IMR-90 (cell line): ENCODE measurements at regions not wholly inside any gene's neighbourhood (a gene's known extent, or its start where the extent isn't known, plus 50 kb on each side); places are given as distances from the start of the nearest gene placed in this dataset.

Experiments used
- ATAC-seq: fragments of 200-7000 bp; cut with Tn5 transposase; 2 replicates; pipeline ENCODE4 v1.9.1; 2020; ENCODE audit warnings: low read depth, mild to moderate bottlenecking, moderate library complexity
- BruUV-seq: library from RNA; stranded (reverse); fragments of 400-500 nt; replicated peaks from 2 replicates; lab custom pipeline; 2021; lab: Mats Ljungman, UMichigan
- CTCF ChIA-PET: fragments of 300-600 bp; formaldehyde crosslinking; extraction: SDS; loops from one replicate; lab custom pipeline; 2021; ENCODE audit warnings: antibody characterized with exemption; lab: Yijun Ruan, JAX
- POLR2A ChIA-PET: fragments of 300-600 bp; sonication (Branson Sonifier 250); formaldehyde crosslinking; loops from one replicate; lab custom pipeline; 2022; ENCODE audit warnings: antibody characterized with exemption; ENCODE audit not compliant: unreplicated experiment; lab: Charles Lee
- DNase-seq: peaks from one replicate; pipeline ENCODE4 v3.0.0; 2013
- H2AFZ ChIP-seq: replicated peaks from 2 replicates; pipeline ENCODE3; 2013; ENCODE audit warnings: low read length, mild to moderate bottlenecking; ENCODE audit not compliant: poor library complexity
- H2AK5ac ChIP-seq: 2 replicates; pipeline ENCODE4 v1.6.1; 2013; ENCODE audit warnings: low read depth, low read length, inconsistent platforms
- H2AK9ac ChIP-seq: replicated peaks from 2 replicates; pipeline ENCODE3; 2013; ENCODE audit warnings: mild to moderate bottlenecking, low read depth, low read length, moderate library complexity; ENCODE audit not compliant: poor library complexity
- H2BK120ac ChIP-seq: 2 replicates; pipeline ENCODE4 v1.6.1; 2013; ENCODE audit warnings: low read depth, low read length, inconsistent platforms
- H2BK15ac ChIP-seq: 3 replicates; pipeline ENCODE4 v1.6.1; 2013; ENCODE audit warnings: low read depth, low read length, inconsistent platforms
- H2BK20ac ChIP-seq: 2 replicates; pipeline ENCODE4 v1.6.1; 2013; ENCODE audit warnings: low read depth, mild to moderate bottlenecking, inconsistent platforms, low read length, moderate library complexity
- H2BK5ac ChIP-seq: 2 replicates; pipeline ENCODE4 v1.6.1; 2013; ENCODE audit warnings: mild to moderate bottlenecking, low read depth, low read length, inconsistent platforms; ENCODE audit not compliant: poor library complexity, severe bottlenecking
- H3K14ac ChIP-seq: replicated peaks from 2 replicates; pipeline ENCODE4 v1.6.1; 2013; ENCODE audit warnings: low read depth, low read length, inconsistent platforms
- H3K18ac ChIP-seq: 2 replicates; pipeline ENCODE4 v1.6.1; 2013; ENCODE audit warnings: low read depth, low read length, control low read depth
- H3K23ac ChIP-seq: 2 replicates; pipeline ENCODE4 v1.6.1; 2013; ENCODE audit warnings: low read depth, low read length, inconsistent platforms
- H3K27ac ChIP-seq: 2 replicates; pipeline ENCODE4 v1.5.1; 2013; ENCODE audit warnings: mild to moderate bottlenecking, control low read depth, low read length; ENCODE audit not compliant: insufficient read depth
- H3K27me3 ChIP-seq: 2 replicates; pipeline ENCODE4 v1.6.1; 2013; ENCODE audit warnings: low read length; ENCODE audit not compliant: control insufficient read depth, insufficient read depth
- H3K36me3 ChIP-seq: 2 replicates; pipeline ENCODE4 v1.6.1; 2013; ENCODE audit warnings: low read length, mixed read lengths; ENCODE audit not compliant: control insufficient read depth, insufficient read depth
- H3K4ac ChIP-seq: 2 replicates; pipeline ENCODE4 v1.6.1; 2013; ENCODE audit warnings: low read depth, low read length, inconsistent platforms
- H3K4me1 ChIP-seq: 2 replicates; pipeline ENCODE4 v1.6.1; 2013; ENCODE audit warnings: low read length, mixed read lengths; ENCODE audit not compliant: control insufficient read depth, insufficient read depth
- H3K4me2 ChIP-seq: 2 replicates; pipeline ENCODE4 v1.6.1; 2013; ENCODE audit warnings: low read depth, mild to moderate bottlenecking, control low read depth, low read length, moderate library complexity
- H3K4me3 ChIP-seq: 2 replicates; pipeline ENCODE4 v1.5.1; 2013; ENCODE audit warnings: low read depth, mild to moderate bottlenecking, control low read depth, low read length, moderate library complexity; ENCODE audit not compliant: insufficient read depth
- H3K56ac ChIP-seq: 2 replicates; pipeline ENCODE4 v1.6.1; 2013; ENCODE audit warnings: low read length, inconsistent platforms; ENCODE audit not compliant: insufficient read depth; ENCODE audit errors: extremely low read depth
- H3K79me1 ChIP-seq, 2 experiments: 2 replicates each; pipeline ENCODE4 v1.6.1; 2013; ENCODE audit warnings: low read length in 2 of 2, inconsistent platforms in 1 of 2, low read depth in 1 of 2
- H3K9ac ChIP-seq: 2 replicates; pipeline ENCODE4 v1.6.1; 2013; ENCODE audit warnings: low read depth, low read length, control low read depth
- H3K9me1 ChIP-seq: 2 replicates; pipeline ENCODE4 v1.6.1; 2013; ENCODE audit warnings: low read length, inconsistent platforms; ENCODE audit not compliant: insufficient read depth
- H3K9me3 ChIP-seq: 2 replicates; pipeline ENCODE4 v1.6.1; 2013; ENCODE audit warnings: low read length; ENCODE audit not compliant: control insufficient read depth, insufficient read depth
- H4K20me1 ChIP-seq: 2 replicates; pipeline ENCODE4 v1.6.1; 2013; ENCODE audit warnings: low read length, inconsistent platforms; ENCODE audit not compliant: insufficient read depth
- H4K5ac ChIP-seq: 2 replicates; pipeline ENCODE4 v1.6.1; 2013; ENCODE audit warnings: mild to moderate bottlenecking, low read depth, low read length, control low read depth
- H4K8ac ChIP-seq, 2 experiments: 2 replicates each; pipeline ENCODE4 v1.6.1; 2013; ENCODE audit warnings: low read depth in 2 of 2, low read length in 2 of 2, control low read depth in 1 of 2, inconsistent platforms in 1 of 2
- H4K91ac ChIP-seq: 2 replicates; pipeline ENCODE4 v1.6.1; 2013; ENCODE audit warnings: low read depth, low read length, inconsistent platforms; ENCODE audit not compliant: insufficient read depth
- BHLHE40 ChIP-seq: fragments of 150-350 bp; IDR thresholded peaks from 2 replicates; pipeline ENCODE4 v1.6.1; 2016; ENCODE audit warnings: mild to moderate bottlenecking, low read depth, low read length
- CEBPB ChIP-seq: IDR thresholded peaks from 2 replicates; pipeline ENCODE4 v1.6.1; 2012; ENCODE audit warnings: low read depth, low read length, improper control_type of control experiment
- CHD1 ChIP-seq: IDR thresholded peaks from 2 replicates; pipeline ENCODE4 v1.6.1; 2012; ENCODE audit warnings: low read depth, low read length, improper control_type of control experiment
- FOS ChIP-seq: fragments of 150-350 bp; IDR thresholded peaks from 2 replicates; pipeline ENCODE4 v1.6.1; 2016; ENCODE audit warnings: low read depth, low read length
- MAFK ChIP-seq: IDR thresholded peaks from 2 replicates; pipeline ENCODE4 v1.6.1; 2012; ENCODE audit warnings: low read depth, low read length, improper control_type of control experiment
- MAZ ChIP-seq: IDR thresholded peaks from 2 replicates; pipeline ENCODE4 v1.6.1; 2012; ENCODE audit warnings: low read depth, mild to moderate bottlenecking, low read length, improper control_type of control experiment, moderate library complexity, borderline replicate concordance
- MXI1 ChIP-seq: IDR thresholded peaks from 2 replicates; pipeline ENCODE4 v1.6.1; 2012; ENCODE audit warnings: low read depth, mild to moderate bottlenecking, low read length, moderate library complexity, borderline replicate concordance
- NFE2L2 ChIP-seq: fragments of 150-350 bp; IDR thresholded peaks from 2 replicates; pipeline ENCODE4 v1.6.1; 2016; ENCODE audit warnings: low read depth, mild to moderate bottlenecking, low read length
- POLR2A ChIP-seq: IDR thresholded peaks from 2 replicates; pipeline ENCODE4 v1.6.1; 2012; ENCODE audit warnings: mild to moderate bottlenecking, low read depth, low read length
- RAD21 ChIP-seq: IDR thresholded peaks from 2 replicates; pipeline ENCODE4 v1.6.1; 2012; ENCODE audit warnings: low read length, improper control_type of control experiment
- RCOR1 ChIP-seq: IDR thresholded peaks from 2 replicates; pipeline ENCODE4 v1.6.1; 2012; ENCODE audit warnings: mild to moderate bottlenecking, low read length, improper control_type of control experiment; ENCODE audit not compliant: insufficient replicate concordance
- RFX5 ChIP-seq: IDR thresholded peaks from 2 replicates; pipeline ENCODE4 v1.8.0; 2012; ENCODE audit warnings: low read depth, mild to moderate bottlenecking, low read length, moderate library complexity
- SMC3 ChIP-seq: fragments of 150-350 bp; IDR thresholded peaks from 2 replicates; pipeline ENCODE4 v1.6.1; 2016; ENCODE audit warnings: low read depth, mild to moderate bottlenecking, antibody characterized with exemption, low read length, moderate library complexity
- WGBS, 2 experiments: methylation state at CpG; one replicate each; pipeline versions ENCODE4 v1.1.5 to v1.1.7; 2013; ENCODE audit warnings: missing lambda C conversion rate in 2 of 2; ENCODE audit not compliant: insufficient read length in 1 of 2; ENCODE audit errors: extremely low coverage in 2 of 2; 5-methylcytosine and 5-hydroxymethylcytosine counted together
- dilution Hi-C: fragments of 300-500 bp; cut with HindIII; formaldehyde crosslinking; loops from one replicate; pipeline ENCODE4 v1.14.3; 2018; ENCODE audit warnings: low sequenced_read_pairs; ENCODE audit not compliant: unreplicated experiment
- in situ Hi-C: fragments of 300-500 bp; cut with MboI; formaldehyde crosslinking; loops from 3 replicates; pipeline ENCODE4 v1.14.3; 2019; ENCODE audit warnings: low sequenced_read_pairs, inconsistent platforms, mixed read lengths
- intact Hi-C: fragments of 100-400 bp; cut with micrococcal nuclease; formaldehyde crosslinking; loops from 2 replicates; pipeline ENCODE4 v1.10.0; 2022
- TF ChIP-seq, protein P1 (sequence below): fragments of 150-350 bp; IDR thresholded peaks from 2 replicates; pipeline ENCODE4 v1.6.1; 2016; ENCODE audit warnings: low read depth, mild to moderate bottlenecking, low read length, moderate library complexity, borderline replicate concordance
- TF ChIP-seq, protein P2 (sequence below): conservative IDR thresholded peaks from 2 replicates; pipeline ENCODE4 v1.5.1; 2012; ENCODE audit warnings: mild to moderate bottlenecking, low read depth, low read length, improper control_type of control experiment
- TF ChIP-seq, protein P3 (sequence below): fragments of 150-350 bp; IDR thresholded peaks from 2 replicates; pipeline ENCODE4 v1.6.1; 2017; ENCODE audit warnings: mild to moderate bottlenecking, antibody characterized with exemption, low read length, low read depth

DNA sequence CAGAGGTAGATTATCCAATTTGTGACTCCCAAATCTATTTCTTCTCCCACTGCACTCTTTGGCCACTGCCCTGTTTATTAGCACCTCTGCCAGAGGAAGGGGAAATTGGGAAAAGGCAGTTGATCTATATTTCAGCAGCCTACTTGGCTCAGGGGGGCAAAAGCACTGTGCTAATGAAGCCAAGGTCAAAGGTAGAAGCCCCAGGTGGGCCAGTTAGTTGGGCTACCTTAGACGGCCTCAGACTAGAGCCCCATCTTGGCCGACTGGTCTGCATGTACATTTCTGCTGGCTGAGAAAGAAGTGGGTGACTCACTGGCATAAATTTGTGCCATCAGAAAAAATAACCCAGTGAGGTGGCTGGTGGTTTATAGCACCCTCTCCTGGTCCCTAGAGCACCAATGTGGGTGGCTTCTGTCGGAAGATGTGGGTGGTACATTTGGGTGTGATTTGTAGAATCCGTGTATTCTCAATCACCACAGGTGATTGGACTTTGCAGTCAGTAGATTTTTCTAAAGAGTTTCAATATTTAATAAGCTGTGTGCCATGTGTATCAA is 293.3 kb upstream of the MKI67 start:
- H3K4ac ChIP-seq: no peak overlapping the region
- H3K14ac ChIP-seq: no peak overlapping the region
- H3K9me1 ChIP-seq: no peaks in the 10 kb centered on the region
- H3K9ac ChIP-seq: no peak overlapping the region
- H2AK5ac ChIP-seq: no peak overlapping the region
- no peak overlapping the region for H3K23ac ChIP-seq
- intact Hi-C loops: no loop called here
- H4K20me1 ChIP-seq: no peaks in the 10 kb centered on the region
- DNase-seq (no peak), ATAC-seq (no peak)
- H3K56ac ChIP-seq: no peak overlapping the region
- H3K79me1 ChIP-seq: no peaks in the 10 kb centered on the region
- BruUV-seq: no TSS peak
- no peak overlapping the region for H3K18ac ChIP-seq
- no peak overlapping the region for H3K4me3 ChIP-seq
- H3K4me1 ChIP-seq: no peaks in the 10 kb centered on the region
- H2BK120ac ChIP-seq: no peak overlapping the region
- no peak overlapping the region for H4K5ac ChIP-seq
- no peak overlapping the region for H2AFZ ChIP-seq
- H2BK15ac ChIP-seq: no peak overlapping the region
- H2BK5ac ChIP-seq: no peak overlapping the region
- ChIA-PET POLR2A (no interaction called here), CTCF (no interaction called here)
- H3K4me2 ChIP-seq: no peak overlapping the region
- no peaks in the 10 kb centered on the region for H3K27me3 ChIP-seq
- no peak overlapping the region for H3K27ac ChIP-seq
- 80% methylated on average over 1 of the region's 4 CpGs; no CpG with 5 or more reads in 1 of the 2 experiments for WGBS, 2 experiments
- in situ Hi-C loops: no loop called here
- H3K9me3 ChIP-seq: peaks cover 28% of the 10 kb centered on the region
- dilution Hi-C loops: no loop called here
- H2BK20ac ChIP-seq: no peak overlapping the region
- no peak for TF ChIP-seq NFE2L2
- TF ChIP-seq MXI1: no peak
- TF ChIP-seq RAD21: no peak
- TF ChIP-seq CHD1: no peak
- no peak for TF ChIP-seq RCOR1
- no peak for TF ChIP-seq CEBPB
- TF ChIP-seq MAZ: no peak
- no peak for TF ChIP-seq POLR2A
- TF ChIP-seq, protein P1, sequence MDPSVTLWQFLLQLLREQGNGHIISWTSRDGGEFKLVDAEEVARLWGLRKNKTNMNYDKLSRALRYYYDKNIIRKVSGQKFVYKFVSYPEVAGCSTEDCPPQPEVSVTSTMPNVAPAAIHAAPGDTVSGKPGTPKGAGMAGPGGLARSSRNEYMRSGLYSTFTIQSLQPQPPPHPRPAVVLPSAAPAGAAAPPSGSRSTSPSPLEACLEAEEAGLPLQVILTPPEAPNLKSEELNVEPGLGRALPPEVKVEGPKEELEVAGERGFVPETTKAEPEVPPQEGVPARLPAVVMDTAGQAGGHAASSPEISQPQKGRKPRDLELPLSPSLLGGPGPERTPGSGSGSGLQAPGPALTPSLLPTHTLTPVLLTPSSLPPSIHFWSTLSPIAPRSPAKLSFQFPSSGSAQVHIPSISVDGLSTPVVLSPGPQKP: no peak
- no peak for TF ChIP-seq BHLHE40
- TF ChIP-seq, protein P2, sequence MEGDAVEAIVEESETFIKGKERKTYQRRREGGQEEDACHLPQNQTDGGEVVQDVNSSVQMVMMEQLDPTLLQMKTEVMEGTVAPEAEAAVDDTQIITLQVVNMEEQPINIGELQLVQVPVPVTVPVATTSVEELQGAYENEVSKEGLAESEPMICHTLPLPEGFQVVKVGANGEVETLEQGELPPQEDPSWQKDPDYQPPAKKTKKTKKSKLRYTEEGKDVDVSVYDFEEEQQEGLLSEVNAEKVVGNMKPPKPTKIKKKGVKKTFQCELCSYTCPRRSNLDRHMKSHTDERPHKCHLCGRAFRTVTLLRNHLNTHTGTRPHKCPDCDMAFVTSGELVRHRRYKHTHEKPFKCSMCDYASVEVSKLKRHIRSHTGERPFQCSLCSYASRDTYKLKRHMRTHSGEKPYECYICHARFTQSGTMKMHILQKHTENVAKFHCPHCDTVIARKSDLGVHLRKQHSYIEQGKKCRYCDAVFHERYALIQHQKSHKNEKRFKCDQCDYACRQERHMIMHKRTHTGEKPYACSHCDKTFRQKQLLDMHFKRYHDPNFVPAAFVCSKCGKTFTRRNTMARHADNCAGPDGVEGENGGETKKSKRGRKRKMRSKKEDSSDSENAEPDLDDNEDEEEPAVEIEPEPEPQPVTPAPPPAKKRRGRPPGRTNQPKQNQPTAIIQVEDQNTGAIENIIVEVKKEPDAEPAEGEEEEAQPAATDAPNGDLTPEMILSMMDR: no peak
- TF ChIP-seq, protein P3, sequence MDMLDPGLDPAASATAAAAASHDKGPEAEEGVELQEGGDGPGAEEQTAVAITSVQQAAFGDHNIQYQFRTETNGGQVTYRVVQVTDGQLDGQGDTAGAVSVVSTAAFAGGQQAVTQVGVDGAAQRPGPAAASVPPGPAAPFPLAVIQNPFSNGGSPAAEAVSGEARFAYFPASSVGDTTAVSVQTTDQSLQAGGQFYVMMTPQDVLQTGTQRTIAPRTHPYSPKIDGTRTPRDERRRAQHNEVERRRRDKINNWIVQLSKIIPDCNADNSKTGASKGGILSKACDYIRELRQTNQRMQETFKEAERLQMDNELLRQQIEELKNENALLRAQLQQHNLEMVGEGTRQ: no peak
- no peak for TF ChIP-seq MAFK
- no peak for TF ChIP-seq SMC3
- no peak for TF ChIP-seq FOS
- TF ChIP-seq RFX5: no peak
- no peak overlapping the region for H4K8ac ChIP-seq
- no peaks in the 10 kb centered on the region for H3K36me3 ChIP-seq
- H2AK9ac ChIP-seq: no peak overlapping the region
- H4K91ac ChIP-seq: no peak overlapping the region
